Fibroblast of lung (primary cell): ENCODE measurements at regions not wholly inside any gene's neighbourhood (a gene's known extent, or its start where the extent isn't known, plus 50 kb on each side); places are given as distances from the start of the nearest gene placed in this dataset.

ENCODE experiments used
- DNase-seq, 2 donors: peaks; one replicate each; pipeline versions ENCODE4 v3.0.0 to v3.0.0-alpha.2; 2010; ENCODE audit warnings: low read depth in 2 of 2
- H2AFZ ChIP-seq: 2 replicates; pipeline ENCODE4 v1.5.1; 2012; ENCODE audit warnings: low read length, control low read depth, inconsistent platforms
- H3K27ac ChIP-seq: 2 replicates; pipeline ENCODE4 v1.5.1; 2011; ENCODE audit warnings: low read length, control low read depth; ENCODE audit not compliant: insufficient read depth
- H3K27me3 ChIP-seq: 2 replicates; pipeline ENCODE4 v1.5.1; 2011; ENCODE audit warnings: mild to moderate bottlenecking, low read length; ENCODE audit not compliant: control insufficient read depth, insufficient read depth
- H3K36me3 ChIP-seq: 2 replicates; pipeline ENCODE4 v1.5.1; 2011; ENCODE audit warnings: low read length; ENCODE audit not compliant: control insufficient read depth, insufficient read depth
- H3K4me1 ChIP-seq: 2 replicates; pipeline ENCODE4 v1.5.1; 2011; ENCODE audit warnings: low read length; ENCODE audit not compliant: control insufficient read depth, insufficient read depth; ENCODE audit errors: extremely low read depth
- H3K4me2 ChIP-seq: 2 replicates; pipeline ENCODE4 v1.5.1; 2011; ENCODE audit warnings: low read length, control low read depth; ENCODE audit not compliant: insufficient read depth; ENCODE audit errors: extremely low read depth
- H3K4me3 ChIP-seq, 4 experiments: fragments of 200-600 bp in 1 of 4; sonication (generic) in 1 of 4; replicated peaks in 1 of 4; 2 replicates each; pipeline ENCODE4 v1.5.1; 2011 to 2016; ENCODE audit warnings: low read length in 4 of 4, low read depth in 3 of 4, mild to moderate bottlenecking in 3 of 4, control low read depth in 2 of 4, inconsistent platforms in 1 of 4, mixed read lengths in 1 of 4; ENCODE audit not compliant: insufficient read depth in 1 of 4; ENCODE audit errors: control extremely low read depth in 1 of 4
- H3K79me2 ChIP-seq: 2 replicates; pipeline ENCODE4 v1.5.1; 2012; ENCODE audit warnings: mild to moderate bottlenecking, low read length, inconsistent platforms; ENCODE audit not compliant: control insufficient read depth, insufficient read depth
- H3K9ac ChIP-seq: 2 replicates; pipeline ENCODE4 v1.5.1; 2011; ENCODE audit warnings: mild to moderate bottlenecking, low read length, control low read depth; ENCODE audit not compliant: insufficient read depth
- H3K9me3 ChIP-seq: 2 replicates; pipeline ENCODE4 v1.5.1; 2012; ENCODE audit warnings: low read depth, low read length; ENCODE audit not compliant: control insufficient read depth, insufficient read depth
- H4K20me1 ChIP-seq: 2 replicates; pipeline ENCODE4 v1.5.1; 2011; ENCODE audit warnings: low read length; ENCODE audit not compliant: control insufficient read depth, insufficient read depth; ENCODE audit errors: extremely low read depth
- EZH2 ChIP-seq: IDR thresholded peaks from 2 replicates; pipeline ENCODE4 v1.5.1; 2012; ENCODE audit warnings: low read length, control low read depth, mild to moderate bottlenecking; ENCODE audit errors: missing control alignments
- TF ChIP-seq, protein P1 (sequence below), 2 donors: IDR thresholded peaks in 1 of 2; conservative IDR thresholded peaks in 1 of 2; 1 replicate in 1 of 2; 2 replicates in 1 of 2; pipeline ENCODE4 v1.5.1; 2011 to 2012; ENCODE audit warnings: low read length in 2 of 2, control low read depth in 1 of 2, inconsistent platforms in 1 of 2, low read depth in 1 of 2, mild to moderate bottlenecking in 1 of 2

DNA sequence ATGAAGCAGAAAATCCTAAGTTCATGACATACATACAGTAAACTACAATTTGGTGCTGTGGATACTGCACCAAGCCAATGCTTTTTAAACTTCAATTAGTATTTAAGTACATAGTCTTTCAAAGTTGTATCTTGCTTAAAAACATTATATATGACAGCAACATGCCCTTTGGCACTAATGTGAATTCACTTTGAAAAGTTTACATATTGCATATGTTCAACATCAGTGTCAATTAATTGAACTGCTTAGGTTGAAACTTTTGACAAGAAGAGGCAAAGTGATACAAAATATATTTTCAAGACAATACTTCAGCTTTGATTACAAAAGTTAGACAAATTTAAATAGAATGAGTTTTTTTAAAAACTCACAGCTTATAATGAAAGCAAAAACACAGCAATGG is 119.4 kb upstream of the ROBO2 start:
- Histone ChIP-seq H3K79me2 (no peaks in the 10 kb centered on the region), H3K9me3 (no peaks in the 10 kb centered on the region), H2AFZ (no peak overlapping the region), H3K4me2 (no peak overlapping the region), H3K9ac (no peak overlapping the region), H3K27ac (no peak overlapping the region), H4K20me1 (no peaks in the 10 kb centered on the region), H3K36me3 (no peaks in the 10 kb centered on the region), H3K27me3 (no peaks in the 10 kb centered on the region), H3K4me3 (no peak overlapping the region), H3K4me1 (no peaks in the 10 kb centered on the region)
- DNase-seq: no peak
- TF ChIP-seq, protein P1, sequence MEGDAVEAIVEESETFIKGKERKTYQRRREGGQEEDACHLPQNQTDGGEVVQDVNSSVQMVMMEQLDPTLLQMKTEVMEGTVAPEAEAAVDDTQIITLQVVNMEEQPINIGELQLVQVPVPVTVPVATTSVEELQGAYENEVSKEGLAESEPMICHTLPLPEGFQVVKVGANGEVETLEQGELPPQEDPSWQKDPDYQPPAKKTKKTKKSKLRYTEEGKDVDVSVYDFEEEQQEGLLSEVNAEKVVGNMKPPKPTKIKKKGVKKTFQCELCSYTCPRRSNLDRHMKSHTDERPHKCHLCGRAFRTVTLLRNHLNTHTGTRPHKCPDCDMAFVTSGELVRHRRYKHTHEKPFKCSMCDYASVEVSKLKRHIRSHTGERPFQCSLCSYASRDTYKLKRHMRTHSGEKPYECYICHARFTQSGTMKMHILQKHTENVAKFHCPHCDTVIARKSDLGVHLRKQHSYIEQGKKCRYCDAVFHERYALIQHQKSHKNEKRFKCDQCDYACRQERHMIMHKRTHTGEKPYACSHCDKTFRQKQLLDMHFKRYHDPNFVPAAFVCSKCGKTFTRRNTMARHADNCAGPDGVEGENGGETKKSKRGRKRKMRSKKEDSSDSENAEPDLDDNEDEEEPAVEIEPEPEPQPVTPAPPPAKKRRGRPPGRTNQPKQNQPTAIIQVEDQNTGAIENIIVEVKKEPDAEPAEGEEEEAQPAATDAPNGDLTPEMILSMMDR (conservative IDR thresholded peaks at IDR 0.05 in 1 of 2, IDR thresholded peaks at IDR 0.05 in 1 of 2; ENCODE audit: low read depth in 1 of 2, low read length in 2 of 2): no peak
- no peak for TF ChIP-seq EZH2

DNA sequence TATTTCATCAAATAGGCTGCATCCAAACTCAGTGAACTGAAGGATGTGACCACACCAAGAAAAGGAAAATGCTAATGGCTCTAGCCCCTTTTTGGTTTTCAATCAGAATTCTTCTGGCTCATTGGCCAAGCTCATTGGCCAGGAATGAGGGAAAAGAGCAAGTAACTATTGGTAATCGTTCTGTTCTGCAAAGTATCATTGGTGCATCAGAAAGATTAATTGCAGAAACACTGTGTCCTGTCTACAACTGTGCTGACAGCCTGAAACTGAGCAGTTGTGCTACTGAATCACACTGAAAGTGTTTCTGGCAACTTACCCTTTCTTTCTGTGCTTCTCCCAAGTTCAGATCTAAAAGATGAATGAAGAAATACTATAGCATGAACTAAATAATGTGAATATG is 116.4 kb upstream of the ROBO2 start:
- H3K27ac ChIP-seq: no peak overlapping the region
- H3K4me3 ChIP-seq: no peak overlapping the region
- H3K9ac ChIP-seq: no peak overlapping the region
- no peak for DNase-seq
- no peaks in the 10 kb centered on the region for H3K36me3 ChIP-seq
- H2AFZ ChIP-seq: no peak overlapping the region
- no peaks in the 10 kb centered on the region for H4K20me1 ChIP-seq
- H3K4me2 ChIP-seq: no peak overlapping the region
- H3K9me3 ChIP-seq: no peaks in the 10 kb centered on the region
- no peaks in the 10 kb centered on the region for H3K79me2 ChIP-seq
- no peaks in the 10 kb centered on the region for H3K27me3 ChIP-seq
- H3K4me1 ChIP-seq: no peaks in the 10 kb centered on the region
- TF ChIP-seq, protein P1 (conservative IDR thresholded peaks at IDR 0.05 in 1 of 2, IDR thresholded peaks at IDR 0.05 in 1 of 2; ENCODE audit: low read depth in 1 of 2, low read length in 2 of 2): no peak
- TF ChIP-seq EZH2: no peak

DNA sequence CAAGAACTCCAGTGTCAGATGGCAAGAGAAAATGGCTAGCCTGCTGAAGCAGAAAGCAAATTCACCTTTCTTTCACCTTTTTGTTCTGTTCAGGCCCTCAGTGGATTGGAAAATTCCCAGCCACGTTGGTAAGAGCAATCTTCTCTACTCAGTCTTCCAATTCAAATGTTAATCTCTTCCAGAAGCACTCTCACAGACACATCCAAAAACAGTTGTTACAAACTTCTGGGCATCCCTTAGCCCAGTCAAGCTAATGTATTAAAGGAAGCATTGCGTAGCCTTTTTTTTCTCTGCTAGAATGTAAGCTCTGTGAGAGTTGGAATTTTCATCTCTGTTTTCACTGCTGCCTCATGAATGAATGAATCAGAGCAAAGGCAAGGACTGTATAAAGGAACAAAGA is 109.2 kb upstream of the ROBO2 start:
- Histone ChIP-seq H3K4me1 (no peaks in the 10 kb centered on the region), H3K27ac (no peak overlapping the region), H3K4me2 (no peak overlapping the region), H3K9me3 (no peaks in the 10 kb centered on the region), H3K9ac (no peak overlapping the region), H3K36me3 (no peaks in the 10 kb centered on the region), H3K4me3 (no peak overlapping the region), H4K20me1 (no peaks in the 10 kb centered on the region), H3K27me3 (no peaks in the 10 kb centered on the region), H2AFZ (no peak overlapping the region), H3K79me2 (no peaks in the 10 kb centered on the region)
- DNase-seq: no peak
- TF ChIP-seq EZH2: no peak
- TF ChIP-seq, protein P1 (conservative IDR thresholded peaks at IDR 0.05 in 1 of 2, IDR thresholded peaks at IDR 0.05 in 1 of 2; ENCODE audit: low read depth in 1 of 2, low read length in 2 of 2): no peak
